HuH-7.5 (cell line): ENCODE measurements at regions not wholly inside any gene's neighbourhood (a gene's known extent, or its start where the extent isn't known, plus 50 kb on each side); places are given as distances from the start of the nearest gene placed in this dataset.

Experiments used
- DNase-seq: peaks from one replicate; pipeline ENCODE4 v3.0.0; 2011; ENCODE audit warnings: low spot score

DNA sequence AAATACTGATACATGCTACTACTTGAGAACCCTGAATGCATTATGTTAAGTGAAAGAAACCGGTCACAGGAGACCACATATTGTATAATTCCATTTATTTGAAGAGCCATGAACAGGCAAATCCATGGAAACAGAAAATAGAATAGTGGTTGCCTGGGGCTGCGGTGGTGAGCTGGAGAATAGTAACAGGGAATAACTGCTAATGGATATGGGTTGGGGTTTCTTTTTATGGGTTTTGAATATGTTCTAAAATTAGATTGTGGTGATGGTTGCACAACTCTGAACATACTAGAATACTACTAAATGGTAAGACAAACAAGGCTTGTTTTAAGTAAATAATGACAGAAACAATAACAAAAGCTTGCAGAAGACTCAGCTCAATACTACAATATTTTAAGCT is 293.0 kb downstream of the BTG1 start:
- DNase-seq = no peak

DNA sequence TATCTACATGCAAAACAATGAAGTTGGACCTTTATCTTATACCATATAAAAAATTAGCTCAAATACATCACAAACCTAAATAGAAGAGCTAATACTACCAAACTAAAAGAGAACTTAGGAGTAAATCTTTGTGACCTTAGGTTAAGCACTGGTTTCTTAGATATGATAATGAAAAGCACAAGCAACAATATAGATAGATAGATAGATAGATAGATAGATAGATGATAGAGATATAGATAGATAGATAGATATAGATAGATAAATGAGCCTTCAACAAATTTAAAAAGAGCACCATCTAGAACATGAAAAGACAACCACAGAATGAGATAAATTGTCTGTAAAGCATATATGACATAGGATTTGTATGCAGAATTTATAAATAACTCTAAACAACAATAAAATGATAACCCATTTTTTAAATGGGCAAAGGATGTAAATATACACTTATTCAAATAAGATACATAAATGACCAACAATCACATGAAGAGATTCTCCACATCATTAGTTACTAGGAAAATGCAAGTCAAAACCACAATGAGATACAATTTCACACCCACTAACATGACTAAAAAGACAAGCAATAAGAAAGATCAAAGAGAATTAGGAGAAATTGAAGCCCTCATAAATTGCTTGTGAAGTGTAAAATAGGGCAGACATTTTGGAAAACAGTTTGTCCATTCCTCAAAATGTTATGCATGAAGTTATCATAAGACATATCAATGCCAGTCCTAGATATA is 293.7 kb downstream of the BTG1 start:
- DNase-seq = no peak

DNA sequence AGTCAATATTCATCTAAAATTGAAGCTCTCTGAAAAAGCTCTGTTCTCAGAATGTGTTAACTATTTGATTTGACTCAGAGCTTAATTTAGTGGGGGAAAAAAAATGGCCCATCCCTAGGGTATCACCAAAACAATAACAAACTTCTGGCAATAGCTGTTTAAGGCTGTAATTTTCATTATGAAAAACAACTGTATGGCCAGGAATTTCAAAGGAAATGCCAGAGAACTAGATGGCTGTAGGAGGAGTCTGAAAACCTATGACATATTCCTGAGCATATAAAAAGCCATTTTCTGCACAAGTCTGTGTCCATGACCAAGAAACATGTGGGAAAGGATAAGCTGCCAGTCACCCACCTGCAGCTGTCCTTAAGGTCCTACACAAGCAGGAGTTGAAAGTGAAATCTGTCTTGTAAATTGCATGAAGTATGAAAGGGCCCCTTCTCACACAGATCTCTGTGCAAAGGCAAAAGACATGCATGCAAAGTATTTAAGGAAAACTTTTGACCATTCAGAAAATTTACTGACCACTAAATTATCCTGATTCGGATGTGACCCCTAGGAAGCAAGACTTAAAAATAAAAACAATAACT is 299.1 kb downstream of the BTG1 start:
- DNase-seq = no peak

DNA sequence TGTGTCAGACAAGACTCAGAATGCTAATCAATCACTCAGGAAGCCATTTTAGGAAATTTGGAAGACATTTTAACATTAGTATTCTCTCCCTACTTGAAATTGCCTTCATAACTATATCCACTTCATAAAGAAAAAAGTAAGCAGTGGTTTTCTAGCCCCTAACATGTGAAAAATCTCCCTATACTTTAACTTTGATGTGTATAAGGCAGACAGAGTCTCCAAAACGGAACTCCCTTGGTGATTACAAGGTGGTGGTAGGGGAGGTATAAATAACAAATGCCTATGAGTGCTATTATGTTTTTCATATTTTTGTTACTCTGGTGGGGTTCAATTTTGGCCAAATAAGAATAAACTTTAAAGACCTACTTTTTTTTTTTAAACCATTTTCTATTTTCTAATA is 300.3 kb downstream of the BTG1 start:
- DNase-seq = no peak

DNA sequence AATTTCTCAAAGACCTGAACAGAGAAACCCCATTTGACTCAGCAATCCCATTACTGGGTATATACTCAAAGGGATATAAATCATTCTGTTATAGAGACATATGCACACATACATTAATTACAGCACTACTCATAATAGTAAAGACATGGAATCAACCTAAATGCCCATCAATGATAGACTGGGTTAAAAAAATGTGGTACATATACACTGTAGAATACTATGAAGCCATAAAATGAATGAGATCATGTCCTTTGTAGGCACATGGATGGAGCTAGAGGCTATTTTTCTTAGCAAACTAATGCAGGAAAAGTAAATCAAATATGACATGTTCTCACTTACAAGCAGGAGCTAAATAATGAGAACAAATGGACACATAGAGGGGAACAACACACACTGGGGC is 303.8 kb downstream of the BTG1 start:
- DNase-seq = no peak

DNA sequence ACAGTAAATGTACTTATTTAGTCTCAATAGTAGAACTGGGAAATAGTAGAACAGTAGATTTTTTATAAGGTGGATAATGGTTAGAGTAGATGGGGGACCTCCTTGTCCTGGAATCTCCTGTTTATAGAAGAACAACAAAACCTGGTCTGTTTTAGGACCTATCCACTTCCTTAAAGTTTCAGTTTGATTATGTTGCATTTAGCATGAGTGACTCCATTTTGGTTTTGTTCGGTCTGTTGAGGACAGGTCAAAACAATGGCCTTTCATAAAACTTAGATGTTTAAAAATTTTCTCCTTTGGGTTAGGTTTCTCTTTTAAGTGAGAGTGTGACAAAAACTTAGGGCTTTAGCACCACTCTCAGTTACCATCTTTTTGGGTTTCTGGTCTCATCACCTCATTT is 308.9 kb downstream of the BTG1 start:
- no peak for DNase-seq

DNA sequence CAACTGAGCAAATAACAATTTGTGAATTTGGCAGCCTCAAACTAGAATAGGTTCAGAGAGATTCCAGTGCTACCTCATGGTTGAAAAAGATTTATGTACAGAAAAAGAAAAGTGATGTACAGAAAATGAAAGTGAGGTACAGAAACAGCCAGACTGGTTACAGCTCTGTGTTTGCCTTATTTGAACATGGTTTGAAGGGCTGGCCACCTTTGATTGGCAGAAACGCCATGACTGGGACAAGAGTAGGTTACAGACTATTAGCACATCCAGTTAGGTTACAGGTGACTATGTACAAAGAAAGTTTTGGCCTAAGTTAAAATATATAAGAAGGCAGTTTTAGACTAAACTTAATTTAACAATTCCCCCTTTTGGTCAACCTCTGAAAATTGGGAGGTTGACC is 309.4 kb downstream of the BTG1 start:
- DNase-seq = no peak

DNA sequence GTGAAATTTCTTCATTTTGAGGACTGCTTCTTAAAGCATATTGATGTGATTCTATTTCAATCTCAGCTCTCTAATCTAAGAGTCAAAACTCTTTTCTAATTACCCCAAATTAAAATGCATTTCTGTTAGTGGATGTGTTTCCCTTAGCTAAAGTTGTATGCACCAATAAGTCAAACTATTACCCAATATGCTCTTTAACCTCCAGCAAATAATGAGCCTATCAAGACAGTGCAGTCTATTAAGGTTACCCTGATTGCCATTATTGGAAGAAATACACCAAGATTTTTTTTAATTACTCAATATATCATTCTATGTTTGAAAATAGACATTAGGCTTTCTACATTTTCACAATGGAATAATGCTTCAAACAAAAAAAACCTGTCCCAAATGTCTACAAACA is 310.0 kb downstream of the BTG1 start:
- no peak for DNase-seq

DNA sequence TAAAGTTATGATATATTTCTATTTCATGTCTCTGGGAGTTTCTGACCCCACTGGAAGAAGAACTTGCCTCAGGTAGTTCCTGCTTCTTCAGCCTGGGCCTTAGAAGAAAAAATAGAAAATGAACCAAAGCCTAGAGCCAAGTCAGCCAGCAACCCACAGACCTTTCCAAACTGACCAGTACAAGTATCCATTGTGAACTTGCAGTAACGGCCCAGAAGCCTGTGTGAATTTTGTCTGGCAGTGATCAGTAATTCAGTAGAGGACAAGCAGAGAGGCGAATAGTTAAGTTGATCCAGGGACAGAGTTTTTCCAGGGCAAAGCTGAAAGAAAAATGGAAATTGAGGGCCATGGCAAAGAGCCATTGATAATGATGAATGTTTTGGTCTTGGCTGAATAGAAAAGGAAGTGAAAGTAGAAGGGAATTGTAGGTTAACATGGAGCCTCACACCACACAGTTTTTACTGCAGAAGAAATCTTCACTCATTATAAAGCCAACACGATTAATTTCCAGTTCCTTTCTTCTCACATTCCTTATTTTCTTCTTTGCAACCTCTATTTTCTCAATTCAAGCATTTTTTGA is 311.8 kb downstream of the BTG1 start:
- DNase-seq = no peak

DNA sequence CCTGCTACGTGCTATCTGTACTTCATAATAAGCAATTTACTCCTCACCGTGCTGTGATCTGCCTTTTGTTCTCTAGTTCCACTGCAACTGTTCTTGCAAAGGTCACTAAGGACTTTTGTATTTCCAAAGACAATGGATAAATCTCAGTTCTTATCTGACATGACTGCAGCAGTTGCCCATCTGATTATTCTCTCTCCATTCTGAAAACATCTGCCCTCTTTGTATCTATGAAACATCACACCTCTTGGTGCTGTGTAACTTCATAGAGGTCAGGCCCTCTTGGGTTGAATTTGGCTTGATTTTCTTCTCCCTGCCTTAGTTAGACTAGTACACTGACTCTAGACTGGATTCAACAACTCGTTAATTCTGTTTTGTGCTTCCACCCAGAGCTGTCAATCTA is 319.6 kb downstream of the BTG1 start:
- no peak for DNase-seq

DNA sequence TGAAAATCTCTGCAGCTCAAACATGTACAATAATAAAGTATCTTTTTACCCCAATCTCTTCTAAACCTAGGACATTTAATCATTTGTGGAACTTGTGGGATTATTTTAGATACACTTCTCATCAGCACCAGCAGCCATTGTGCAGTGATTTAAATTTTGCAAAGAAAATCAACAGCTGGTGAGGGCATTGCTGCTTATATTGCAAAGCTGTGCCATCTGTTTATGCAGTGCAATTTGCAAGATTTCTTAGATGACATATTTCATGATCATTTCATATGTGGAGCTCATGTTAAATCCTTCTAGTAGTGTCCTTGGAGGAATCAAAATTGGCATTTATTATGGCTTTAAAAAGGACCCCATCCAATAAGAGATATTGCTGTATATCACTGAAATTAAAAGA is 320.7 kb downstream of the BTG1 start:
- DNase-seq = no peak

DNA sequence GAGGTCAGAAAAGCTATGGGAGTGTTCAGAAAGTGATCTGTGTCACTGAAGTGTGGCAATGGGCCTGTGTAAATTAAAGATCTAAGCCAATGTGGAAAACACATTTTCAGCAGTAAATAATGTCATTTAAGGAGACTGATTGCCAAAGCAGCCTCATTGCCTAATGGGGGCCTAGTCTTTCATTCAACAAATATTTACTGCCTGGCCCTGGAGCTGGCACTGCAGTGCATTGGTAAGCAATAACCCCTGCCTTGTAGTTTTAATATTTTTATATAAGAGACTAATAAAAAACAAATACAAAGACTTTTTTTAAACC is 326.6 kb downstream of the BTG1 start:
- DNase-seq = no peak

DNA sequence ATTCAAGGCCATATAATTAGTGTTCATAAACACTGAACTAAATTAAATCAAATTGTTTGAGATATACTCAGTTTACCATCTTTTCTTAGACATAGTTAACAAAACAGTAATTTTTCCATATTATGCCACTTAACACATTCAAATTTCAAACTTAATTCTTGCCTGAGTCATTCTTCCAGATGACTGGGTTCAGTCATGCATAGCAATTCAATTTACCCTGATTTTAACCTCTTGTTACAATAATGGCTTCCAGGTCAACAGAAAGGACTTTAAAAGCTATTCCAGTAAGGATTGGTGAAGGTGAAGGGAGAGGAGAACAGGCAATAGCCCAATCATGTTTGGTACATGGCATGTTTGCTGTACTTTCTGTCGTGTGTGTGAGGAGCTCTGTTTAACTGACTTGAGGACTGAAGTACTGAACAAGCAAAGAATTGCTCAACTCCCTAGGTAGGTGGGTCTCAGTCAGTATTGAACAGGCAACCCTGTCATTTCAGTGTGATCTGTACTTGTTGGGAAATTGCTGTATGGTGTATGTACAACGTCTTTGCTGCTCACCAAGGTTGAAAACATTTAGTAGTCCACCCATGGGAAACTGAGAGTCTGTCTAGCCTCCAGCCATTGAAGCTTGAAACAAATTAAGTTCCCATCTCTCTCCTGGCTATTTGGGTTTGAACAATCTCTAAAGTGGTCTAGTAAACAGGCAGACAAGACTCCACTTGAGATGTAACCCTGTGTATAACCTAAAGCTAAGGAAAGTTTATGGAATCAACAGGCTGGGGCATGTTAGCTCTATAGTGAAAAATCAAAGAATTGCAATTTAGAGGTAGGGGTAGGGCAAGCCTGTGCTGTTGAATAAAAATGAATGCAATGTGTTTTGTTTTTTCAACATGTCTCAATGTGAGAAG is 327.2 kb downstream of the BTG1 start:
- no peak for DNase-seq

DNA sequence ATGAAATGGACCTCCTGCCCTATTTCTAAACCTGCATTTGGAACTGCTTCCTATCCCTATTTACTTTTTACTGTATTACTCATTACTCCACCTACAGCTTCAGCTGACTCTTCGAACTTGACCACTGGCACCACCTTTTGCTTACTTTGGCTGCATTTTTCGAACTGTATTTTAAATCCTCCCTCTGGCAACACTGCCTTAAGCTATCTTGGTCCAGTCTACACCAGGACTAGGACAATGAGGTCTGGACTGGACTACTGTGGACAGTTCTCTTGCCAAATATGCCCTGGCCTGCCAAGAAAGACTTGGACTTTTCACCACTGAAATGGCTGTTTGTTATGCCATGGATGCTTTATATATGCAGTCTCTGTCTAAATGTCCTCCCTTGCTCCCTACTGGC is 328.1 kb downstream of the BTG1 start:
- DNase-seq = no peak

DNA sequence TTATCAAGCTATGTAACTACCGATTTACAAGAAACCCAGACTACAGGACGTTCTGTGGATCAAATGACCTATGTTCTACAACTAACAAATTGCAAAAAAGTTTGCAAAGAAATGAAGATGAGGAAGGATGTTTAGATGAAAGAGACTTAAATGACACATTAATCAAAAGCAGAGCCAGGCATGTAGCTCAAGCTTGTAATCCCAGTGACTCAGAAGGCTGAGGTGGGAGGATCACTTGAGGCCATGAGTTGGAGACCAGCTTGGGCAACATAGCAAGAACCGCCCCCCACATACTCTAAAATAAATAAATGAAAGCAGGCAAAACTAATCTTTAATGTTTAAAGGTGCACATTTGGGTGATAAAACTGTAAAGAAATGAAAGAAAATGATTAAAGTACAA is 331.9 kb downstream of the BTG1 start:
- DNase-seq = no peak

DNA sequence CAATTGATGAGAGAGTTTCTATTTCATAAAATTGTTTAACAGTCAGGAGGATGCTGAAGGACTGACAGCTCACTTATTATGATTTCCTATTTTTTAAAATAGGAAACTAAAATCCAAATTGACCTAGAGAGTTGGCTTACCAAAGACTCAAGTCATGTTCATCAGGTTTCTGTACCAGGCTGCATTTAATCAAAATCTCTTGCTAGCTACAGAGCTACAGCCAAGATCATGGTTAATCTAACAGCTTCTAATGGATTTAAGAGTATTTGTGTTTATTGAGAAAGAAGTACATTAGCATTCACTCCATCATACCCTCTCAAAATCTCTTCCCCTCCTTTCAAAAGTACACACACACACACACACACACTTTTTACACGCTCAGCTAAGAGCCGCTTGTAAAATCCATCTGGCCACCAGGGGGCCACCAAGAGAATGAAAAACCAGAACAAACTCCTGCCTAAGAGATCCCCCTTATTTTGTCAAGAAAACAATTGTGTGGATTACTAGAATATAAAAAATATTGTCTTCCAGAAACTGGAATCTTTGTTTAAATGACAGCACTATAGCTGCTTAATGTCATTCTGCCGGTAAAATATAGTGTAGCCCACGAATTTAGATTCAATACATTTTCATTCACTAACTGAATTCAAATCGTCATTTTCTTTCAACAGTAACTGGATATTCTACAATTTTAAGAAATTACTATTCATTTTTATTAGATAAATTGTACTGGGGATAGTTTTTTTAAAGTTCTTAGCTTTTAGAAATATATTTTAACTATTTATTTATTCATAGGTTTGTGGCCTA is 334.0 kb downstream of the BTG1 start:
- DNase-seq = no peak

DNA sequence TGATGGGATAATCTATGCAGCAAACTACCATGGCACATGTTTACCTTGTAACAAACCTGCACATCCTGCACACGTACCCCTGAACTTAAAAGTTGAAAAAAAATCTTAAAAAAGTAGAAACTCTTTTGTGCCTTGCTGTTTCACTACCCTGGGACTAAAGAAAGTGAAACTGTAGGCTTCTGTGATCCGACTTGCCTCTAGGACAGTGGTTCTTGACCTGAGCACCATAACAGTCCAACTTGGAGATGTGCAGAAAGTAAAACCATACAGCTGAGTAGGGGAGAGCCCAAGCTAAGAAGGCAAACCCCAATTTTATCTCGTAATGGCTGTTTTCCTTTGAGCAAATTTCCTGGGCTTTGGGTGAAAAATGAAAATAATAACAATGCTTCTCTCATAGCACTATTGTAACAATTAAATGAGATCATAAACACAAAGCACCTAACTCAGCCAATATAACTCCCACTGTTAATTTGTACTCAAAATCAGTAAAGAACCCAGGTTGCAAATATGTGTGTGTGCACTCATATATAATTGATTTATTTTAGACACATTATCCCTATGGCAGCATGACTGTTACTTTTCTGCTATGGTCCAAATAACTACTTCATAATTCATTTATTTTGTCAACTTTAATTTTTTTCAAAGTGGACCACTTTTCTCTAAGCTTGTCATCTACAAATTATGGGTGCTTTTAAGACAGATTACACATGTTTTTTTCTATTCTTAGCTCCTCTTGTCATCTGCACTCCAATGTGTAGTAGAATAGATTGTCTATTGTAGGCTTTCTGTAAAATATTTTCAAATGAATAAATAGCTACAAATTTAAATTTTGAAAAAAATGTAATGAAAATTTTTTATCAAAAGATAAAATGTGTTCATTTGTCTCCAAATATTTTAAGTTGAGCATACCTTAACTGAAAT is 334.9 kb downstream of the BTG1 start:
- no peak for DNase-seq

DNA sequence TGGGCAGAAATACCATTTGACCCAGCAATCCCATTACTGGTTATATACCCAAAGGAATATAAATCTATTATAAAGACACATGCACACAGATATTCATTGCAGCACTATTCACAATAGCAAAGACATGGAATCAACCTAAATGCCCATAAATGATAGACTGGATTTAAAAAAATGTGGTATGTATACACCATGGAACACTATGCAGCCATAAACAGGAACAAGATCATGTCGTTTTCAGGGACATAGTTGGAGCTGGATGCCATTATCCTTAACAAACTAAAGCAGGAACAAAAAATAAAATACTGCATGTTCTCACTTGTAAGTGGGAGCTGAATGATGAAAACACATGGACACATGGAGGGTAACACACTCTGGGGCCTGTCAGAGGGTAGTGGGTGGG is 335.6 kb downstream of the BTG1 start:
- DNase-seq = no peak

DNA sequence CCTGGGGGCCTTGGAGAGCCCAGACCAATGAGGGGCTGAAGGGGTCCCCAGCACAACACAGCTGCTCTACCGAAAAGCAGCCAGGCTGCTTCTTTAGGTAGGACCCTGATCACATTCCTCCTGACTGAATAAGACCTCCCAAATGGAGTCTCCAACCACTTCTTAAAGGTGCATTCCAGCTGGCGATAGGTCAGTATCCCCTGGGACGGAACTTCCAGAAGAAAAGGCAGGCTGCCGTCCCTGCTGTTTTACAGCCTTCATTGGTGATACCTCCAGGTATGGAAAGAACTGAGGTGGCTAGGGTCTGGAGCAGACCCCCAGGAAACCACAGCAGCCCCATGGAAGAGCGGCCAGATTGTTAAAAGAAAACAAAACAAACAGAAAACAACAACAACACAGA is 340.6 kb downstream of the BTG1 start:
- DNase-seq = no peak

DNA sequence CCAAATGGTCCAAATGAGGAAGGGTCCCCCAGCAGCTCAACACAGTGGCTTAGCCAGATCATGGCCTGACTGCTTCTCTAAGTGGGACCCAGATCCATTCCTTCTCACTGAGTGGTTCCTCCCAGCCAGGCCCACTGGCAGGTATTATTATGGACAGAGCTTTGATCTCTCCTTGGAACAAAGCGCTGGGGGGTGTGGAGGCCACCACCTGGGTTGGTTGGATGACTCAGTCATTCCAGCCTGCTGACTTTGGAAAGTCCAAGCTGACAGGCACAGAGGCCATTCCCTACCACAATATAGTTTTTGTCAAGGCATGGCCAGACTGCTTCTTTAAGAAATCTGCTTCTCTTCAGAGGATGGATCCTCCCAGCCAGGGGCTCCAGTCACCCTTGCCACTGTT is 341.1 kb downstream of the BTG1 start:
- no peak for DNase-seq

DNA sequence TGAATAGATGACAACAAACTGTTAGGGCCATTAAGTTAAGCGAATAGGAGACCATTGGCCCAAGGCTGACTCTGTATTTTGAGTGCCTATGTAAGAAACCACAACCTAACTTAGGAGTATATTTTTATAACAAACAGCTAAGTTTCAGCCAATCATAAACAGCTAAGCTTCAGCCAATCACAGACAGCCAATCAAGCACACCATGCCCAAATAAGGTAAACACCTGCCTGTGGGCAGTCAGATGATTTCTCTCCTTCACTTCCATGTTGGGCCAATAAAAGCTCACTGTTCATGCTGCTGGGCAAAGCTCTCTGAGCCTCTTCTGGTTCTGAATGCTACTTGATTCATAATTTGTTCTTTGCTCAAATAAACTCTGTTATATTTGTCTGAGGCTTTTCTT is 344.6 kb downstream of the BTG1 start:
- no peak for DNase-seq
